CD4-positive, alpha-beta T cell treated with Interleukin-2 at 100 ng/mL for 4 hours (primary cell): ENCODE measurements at regions not wholly inside any gene's neighbourhood (a gene's known extent, or its start where the extent isn't known, plus 50 kb on each side); places are given as distances from the start of the nearest gene placed in this dataset.
"Not testable (repeated sequence)": the region's sequence is repeated elsewhere in the genome, so short reads cannot be mapped to it uniquely, and the experiment has no call there.

Source experiments
- DNase-seq: peaks from one replicate; pipeline ENCODE4 v3.0.0-alpha.2; 2020; ENCODE audit warnings: low spot score

DNA sequence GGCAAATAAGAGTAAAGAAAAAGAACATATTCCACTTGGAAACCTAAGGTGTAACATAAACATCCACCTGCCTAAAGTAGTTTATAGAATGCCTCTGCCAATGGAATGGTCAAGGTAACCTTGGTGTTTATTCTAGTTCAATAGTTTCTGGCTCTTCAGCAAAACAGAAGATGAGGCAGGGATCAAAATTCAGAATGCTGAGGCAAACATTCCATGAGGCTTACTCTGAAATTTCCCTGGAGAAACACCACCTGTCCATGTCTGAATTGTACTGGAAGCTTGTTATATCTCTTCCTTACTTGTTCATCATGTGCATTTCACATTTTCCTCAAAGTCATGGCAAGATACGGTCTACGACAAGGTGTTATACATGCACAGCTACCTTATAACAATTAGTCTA is 1862.4 kb upstream of the ACO1 start:
- no peak for DNase-seq

DNA sequence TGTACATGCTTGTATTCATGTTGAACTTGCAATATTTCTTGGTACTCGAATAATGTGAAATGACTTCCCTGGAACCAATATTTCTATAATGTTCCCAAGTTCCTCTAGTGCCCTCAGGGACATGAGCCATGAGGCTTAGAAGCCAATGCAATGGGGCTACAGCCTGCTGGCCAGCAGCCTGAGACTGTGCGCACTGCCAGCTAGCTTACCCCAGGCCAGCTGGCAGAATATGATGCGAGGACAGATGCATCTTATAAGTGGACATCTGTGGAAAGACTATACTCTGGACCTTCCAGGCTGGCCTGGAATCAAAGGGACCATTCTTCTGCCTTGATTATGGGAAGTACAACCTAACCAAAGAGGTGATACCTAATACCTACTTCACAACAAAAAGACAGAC is 1862.0 kb upstream of the ACO1 start:
- DNase-seq = no peak

DNA sequence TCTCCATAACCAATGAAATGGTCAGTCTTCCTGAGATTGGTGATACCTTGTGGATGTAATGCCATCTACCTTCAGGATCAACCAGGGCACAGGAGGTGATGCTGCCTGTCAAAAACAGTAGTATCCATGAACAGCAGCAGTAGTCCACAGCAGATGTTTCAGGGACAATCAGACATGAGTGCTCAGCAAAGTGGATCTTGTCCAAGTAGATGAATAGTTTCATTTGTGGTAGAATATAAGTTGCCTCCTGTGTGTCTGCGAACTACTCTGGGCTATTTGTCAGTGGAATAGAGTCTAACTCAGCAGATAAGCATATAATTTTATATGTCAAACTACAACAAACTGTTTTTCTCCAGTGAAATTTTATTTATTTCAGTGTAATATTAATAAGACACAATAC is 1860.1 kb upstream of the ACO1 start:
- no peak for DNase-seq

DNA sequence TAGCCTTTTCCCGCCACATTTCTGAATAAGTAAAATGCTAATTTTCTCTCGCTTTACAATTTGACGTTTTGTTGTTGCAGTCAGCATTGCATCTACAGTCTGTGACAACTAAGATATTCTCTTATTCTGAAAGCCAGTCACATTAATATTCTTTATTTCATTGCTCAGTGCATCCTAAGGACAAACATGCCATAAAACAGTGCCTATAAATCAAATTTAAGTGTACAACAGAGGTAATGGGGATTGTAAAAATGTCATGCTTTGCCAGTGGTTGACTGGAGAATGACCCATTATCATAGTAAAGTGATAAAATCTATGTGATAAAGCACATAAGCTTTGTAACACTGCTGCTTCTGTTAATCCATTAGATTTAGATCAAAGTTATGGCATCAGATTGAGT is 1850.0 kb upstream of the ACO1 start:
- no peak for DNase-seq

DNA sequence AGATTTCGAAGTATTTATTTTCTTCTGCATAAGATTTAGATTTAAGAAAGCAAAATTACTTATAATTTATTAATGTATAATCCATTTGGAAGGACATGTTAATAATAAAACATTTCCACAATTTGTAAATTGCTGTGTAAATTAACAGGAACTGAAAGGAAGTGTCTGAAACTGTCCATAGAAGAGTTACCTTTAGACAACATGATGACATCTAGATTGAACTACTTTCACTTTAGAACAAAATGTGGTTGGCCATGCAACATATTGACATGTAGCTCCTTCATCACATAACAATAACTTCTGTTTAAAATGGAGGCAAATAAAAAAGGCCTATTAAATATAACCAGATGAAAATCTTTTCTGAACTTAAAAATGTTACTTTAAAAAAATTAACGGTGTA is 1849.5 kb upstream of the ACO1 start:
- DNase-seq = no peak

DNA sequence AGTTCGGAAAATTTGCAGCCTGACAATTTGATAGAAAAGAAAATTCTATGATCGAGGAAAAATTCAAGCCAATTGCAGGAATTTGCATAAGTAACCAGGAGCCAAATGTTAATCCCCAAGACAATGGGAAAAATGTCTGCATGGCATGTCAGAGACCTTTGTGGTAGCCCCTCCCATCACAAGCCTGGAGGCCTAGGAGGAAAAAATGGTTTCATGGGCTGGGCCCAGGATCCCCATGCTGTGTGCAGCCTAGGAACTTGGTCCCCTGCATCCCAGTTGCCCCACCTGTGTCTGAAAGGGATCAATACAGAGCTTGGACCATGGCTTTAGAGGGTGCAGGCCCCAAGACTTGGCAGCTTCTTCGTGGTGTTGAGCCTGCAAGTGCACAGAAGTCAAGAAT is 1847.9 kb upstream of the ACO1 start:
- DNase-seq = no peak

DNA sequence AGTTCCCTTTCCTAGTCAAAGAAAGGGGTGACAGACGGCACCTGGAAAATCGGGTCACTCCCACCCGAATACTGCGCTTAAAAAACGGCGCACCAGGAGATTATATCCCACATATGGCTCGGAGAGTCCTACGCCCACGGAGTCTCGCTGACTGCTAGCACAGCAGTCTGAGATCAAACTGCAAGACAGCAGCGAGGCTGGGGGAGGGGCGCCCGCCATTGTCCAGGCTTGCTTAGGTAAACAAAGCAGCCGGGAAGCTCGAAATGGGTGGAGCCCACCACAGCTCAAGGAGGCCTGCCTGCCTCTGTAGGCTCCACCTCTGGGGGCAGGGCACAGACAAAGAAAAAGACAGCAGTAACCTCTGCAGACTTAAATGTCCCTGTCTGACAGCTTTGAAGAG is 1844.7 kb upstream of the ACO1 start:
- not testable (repeated sequence) for DNase-seq

DNA sequence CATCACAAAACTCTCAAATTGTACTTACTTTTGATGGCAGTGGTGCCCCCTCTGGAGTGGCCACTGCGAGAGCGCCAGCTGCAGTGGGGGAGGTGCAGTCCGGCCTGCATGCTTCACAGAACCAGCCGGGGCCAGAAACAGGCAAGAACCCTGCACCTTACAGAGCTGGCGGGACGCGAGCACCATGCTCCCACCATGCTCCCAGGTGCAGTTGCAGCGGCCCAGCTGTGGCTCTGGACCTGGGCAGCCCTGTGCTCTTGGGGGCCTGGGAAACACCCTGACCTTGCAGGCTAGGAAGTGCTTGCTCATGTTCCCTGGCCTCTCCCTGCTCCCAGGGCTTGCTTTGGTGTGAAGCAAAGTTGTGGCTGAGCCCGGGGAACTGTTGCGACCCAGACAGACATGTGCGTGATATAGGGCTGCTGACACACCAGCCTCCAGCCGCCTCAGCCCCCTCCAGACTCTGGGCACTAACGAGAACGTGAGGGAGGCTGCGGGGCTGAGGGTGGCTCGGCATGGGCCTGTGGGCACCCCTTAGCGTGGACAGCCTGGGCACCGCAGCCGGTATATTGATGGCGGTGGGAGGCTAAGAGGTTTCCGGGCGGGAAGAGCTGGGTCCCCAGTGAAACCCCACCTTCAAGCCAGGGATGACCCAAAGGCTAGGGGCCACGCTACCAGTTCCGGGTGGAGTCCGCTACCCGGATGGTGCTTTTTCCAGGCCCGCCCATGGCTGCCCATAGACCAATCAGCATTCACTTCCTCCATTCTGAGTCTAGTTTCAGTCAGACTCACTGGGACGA is 1809.9 kb upstream of the ACO1 start:
- DNase-seq = no peak

DNA sequence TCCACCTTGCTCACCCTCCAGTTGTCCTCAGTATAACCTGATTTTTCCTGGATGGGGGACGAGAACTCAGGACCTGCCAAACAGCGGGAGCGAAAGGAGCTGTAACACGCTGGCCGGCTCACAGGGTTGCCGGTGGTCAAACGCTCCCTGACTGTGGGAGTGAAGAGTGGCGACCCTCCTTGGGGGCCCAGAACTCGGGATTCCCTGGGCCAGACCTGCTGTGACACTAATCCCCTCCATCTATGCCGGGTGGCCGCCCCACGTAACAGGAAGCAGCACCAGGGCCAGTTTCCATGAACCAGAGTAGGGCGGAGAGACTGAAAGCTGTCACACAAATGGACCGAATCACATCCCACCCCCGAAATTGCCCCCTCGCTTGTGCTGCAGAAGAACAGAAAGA is 1809.2 kb upstream of the ACO1 start:
- DNase-seq = no peak

DNA sequence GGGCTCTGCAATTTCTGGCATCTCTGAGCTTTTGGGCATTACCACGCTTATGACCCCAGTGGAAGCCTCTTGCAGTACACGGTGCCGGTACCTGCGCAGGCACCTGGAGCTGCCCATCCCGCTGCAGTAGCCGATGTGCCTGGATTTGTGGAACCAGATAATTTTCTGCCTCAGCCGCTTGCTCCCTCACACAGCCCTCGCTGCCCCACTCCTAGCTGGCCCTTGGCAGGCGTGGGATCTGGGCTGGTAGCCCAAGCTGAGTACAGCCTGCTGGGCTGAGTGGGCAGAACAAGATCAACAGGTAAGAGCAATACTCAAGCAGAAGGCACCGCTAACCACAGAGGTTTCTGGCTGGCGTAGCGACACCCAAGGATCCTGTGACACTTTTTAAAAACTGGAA is 1808.8 kb upstream of the ACO1 start:
- no peak for DNase-seq

DNA sequence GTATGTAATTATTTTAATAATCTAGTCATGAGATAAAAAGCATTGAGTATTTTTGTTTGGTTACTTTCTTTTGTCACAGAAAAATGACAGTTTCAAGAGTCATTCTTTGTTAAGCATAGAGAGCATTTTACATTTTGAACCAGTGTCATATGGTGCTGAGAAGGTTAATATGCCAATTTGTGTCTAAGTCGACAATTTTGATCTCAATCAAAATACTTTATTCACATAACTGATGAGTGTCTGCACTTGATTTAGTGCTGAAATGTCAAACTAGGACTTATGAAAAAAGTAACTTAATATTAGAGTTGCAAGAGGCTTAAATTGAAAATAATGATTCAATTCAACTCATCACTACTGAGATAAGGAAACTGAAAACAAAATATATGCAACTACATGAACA is 1804.6 kb upstream of the ACO1 start:
- DNase-seq = no peak

DNA sequence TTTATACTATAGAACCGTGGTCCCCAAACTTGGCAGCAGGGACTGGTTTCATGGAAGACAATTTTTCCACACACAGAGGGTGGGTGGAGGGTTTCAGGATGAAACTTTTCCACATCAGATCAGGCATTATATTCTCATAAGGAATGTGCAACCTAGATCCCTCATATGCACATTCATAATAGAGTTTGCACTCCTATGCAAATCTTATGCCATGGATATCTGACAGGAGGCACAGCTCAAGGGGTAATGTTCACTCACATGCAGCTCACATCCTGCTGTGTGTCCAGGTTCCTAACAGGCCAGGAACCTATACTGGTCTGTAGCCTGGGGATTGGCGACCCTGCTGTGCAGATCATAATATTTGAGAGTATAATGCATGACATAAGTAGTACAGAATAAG is 1802.2 kb upstream of the ACO1 start:
- no peak for DNase-seq

DNA sequence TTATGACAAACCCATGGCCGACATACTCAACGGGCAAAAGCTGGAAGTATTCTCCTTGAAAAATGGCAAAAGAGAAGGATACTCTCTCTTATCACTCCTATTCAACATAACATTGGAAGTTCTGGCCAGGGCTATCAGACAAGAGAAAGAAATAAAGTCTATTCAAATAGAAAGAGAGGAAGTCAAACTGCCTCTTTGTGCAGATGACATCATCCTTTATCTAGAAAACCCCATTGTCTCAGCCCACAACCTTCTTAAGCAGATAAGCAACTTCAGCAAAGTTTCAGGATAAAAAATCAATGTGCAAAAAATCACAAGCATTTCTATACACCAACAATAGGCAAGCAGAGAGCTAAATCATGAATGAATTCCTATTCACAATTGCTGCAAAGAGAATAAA is 1799.9 kb upstream of the ACO1 start:
- DNase-seq = no peak

DNA sequence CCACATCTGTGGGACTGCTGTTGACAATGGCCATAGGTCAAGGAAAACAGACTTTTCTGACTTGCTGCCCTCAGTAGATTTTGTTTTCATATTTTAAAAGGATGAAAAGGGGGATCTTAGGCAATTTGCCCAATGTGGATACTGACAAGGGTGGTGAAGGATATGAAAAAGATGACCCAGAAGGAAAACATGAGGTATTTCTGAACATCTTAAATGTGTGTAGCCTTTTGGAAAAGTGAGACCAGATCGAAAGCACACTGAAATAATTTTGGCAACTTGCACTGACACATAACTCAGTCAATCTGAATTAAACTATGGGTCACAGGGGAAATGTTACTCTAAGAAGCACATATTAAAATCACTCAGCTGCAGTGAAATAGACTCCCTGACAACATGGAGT is 1793.0 kb upstream of the ACO1 start:
- no peak for DNase-seq

DNA sequence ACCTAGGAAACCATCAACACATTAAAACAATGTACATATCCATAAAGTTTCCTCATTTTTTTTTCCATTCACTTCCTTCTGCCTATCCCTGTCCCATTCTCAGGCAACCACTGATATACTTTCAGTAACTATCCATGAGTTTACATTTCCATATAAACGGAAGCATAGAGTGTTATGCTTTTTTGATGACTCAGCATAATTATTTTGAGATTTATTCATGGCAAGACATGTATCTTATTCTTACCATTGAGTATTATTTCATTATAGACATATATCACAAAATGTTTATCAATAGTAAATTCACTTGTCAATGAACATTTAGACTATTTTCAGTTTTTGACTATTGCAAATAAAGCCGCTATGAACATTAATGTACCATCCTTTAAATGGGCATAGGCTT is 1786.8 kb upstream of the ACO1 start:
- DNase-seq = no peak

DNA sequence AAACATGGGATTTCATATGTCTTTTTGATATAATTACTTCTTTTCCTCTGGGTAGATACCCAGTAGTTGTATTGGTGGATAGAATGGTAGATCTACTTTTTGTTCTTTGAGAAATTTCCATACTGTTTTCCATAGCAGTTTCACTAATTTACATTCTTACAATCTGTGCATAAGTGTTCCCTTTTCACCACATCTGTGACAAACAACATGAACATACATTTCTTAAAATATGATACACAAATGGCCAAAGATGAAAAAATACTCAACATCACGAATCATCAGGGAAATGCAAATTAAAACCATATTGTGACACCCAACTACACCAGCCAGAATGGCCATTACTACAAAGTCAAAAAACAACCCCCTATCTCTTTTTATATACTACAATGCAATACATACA is 1778.5 kb upstream of the ACO1 start:
- DNase-seq = no peak

DNA sequence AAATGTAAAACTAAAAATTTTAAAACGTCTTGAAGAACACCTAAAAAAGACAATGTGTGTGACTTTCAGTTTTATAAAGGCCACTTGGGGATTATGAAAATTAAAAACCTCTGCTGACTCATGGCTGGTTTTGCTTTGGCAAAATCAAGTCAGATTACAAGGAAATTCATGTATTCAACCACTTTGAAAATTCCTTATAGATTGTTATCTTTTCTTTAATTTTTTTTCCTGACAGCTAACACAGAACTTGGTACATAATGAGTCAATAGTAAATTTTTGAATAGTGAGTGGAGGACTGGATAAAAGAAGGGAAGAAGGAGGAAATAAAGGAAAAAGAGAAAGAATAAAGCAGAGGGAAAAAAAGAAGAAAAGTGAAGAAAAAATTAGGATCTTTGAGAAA is 1774.7 kb upstream of the ACO1 start:
- no peak for DNase-seq

DNA sequence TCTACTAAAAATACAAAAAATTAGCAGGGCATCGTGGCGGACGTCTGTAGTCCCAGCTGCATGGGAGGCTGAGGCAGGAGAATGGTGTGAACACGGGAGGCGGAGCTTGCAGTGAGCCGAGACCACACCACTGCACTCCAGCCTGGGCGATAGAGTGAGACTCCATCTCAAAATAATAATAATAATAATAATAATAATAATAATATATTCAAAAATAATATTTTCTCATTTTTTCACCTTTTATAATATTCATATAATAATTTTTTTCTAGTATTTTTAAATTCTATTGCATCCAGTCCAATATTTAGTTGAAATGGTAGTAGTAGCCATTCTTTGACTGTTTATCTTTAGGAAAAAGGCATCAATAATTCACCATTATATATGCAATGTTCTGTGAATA is 1767.7 kb upstream of the ACO1 start:
- DNase-seq = not testable (repeated sequence)

DNA sequence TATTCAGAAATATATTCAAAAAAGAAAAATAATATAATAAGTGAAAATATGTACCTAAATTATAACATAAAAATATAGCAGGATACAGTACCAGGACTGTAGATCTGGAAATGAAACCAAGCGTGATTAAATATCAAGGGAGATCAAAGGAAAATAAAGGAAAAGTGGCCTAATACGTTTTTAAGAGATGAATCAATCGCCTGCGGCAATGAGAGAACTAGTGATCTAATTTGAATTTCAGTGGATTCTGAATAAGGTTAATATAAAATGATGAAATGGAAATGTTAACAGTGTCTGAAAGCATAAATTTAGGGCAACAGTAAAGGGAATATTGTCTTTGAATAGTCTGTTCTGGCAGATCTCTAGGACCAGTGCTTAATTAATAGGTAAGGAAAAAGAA is 1761.9 kb upstream of the ACO1 start:
- DNase-seq = no peak

DNA sequence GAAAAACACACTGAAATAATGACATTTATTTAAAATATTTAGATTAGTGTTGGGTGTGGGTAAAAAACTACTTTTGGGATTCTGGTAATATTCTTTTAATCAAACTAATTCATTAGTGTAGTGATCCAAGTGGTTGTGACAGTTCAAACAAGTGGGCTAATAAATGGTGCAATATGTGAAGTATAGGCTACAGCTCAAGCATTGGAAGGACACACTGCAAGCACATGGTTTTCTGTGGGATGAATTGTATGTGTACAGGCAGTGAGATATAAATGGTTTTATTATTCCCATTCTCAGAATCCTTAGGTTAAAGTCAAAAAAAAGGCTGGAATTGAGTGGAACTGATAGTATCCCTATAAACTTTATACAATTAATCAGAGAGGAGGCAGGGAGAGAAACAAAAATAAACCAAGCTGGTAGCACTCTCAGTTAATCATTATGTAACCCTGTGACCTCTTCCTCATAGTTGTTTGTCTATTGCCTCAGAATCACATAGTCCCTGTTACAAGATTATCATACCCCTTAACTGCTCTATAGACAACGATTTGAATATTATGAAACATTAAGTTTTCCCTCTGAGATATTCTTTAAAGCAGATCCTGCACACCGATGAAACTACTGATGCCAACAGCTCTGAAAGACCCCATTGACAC is 1755.4 kb upstream of the ACO1 start:
- no peak for DNase-seq

DNA sequence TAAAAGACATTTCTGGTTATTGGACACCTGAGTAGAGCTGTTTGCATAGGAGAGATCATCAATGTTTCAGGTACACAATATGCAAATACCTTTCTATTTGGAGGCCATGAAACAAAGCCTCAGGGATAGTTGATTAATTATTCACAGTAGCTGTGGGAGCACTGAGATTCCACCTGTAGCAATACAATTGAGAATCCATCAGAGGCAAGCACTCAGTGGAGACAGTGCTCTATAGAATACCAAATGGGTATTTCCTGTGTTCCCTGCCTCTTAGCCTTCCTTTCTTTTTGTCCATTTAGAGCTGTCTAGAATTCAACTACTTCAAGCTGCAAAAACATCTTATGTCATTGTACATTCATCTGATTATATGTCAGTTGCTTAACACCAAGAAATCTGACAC is 1754.0 kb upstream of the ACO1 start:
- DNase-seq = no peak

DNA sequence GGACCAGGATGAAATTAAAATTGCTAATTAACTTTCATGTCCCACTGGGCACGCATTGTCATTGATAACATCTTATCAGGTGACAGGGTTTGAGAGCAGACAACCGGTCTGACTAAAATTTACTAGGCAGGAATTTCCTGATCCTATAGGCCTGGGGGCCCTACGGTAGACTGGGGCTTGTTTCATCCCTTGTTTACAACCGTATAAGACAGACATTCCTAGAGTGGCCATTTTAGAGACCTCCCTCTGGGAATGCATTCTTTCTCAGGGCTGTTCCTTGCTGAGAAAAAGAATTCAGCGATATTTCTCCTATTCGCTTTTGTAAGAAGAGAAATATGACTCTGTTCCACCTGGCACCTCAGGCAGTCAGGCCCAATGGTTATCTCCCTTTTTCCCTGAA is 1737.8 kb upstream of the ACO1 start:
- DNase-seq = not testable (repeated sequence)

DNA sequence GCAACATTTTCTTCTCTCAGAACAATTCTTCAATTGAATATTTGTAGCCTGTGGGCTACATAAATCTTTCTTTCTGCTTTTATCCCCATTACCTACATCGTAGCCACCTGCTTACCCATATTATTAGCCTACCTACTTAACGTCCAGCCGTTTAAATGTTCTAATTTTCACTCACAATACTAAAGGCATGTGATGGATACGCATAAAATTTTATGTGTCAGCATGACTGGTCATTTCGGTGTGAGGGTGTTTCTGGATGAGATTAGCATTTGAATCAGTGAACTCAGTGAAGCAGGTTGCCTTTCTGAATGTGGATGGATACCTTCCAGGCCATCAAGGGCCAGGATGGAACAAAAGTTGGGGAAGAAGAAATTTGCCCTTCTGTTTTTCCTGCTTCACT is 1722.5 kb upstream of the ACO1 start:
- DNase-seq = no peak
